ENCODE measurements at regions not wholly inside any gene's neighbourhood (a gene's known extent, or its start where the extent isn't known, plus 50 kb on each side); places are given as distances from the start of the nearest gene placed in this dataset.

- Mint-ChIP-seq H3K27me3 (ENCODE audit: unreplicated experiment) (no peaks in the 10 kb centered on the region), H3K4me1 (ENCODE audit: unreplicated experiment) (no peaks in the 10 kb centered on the region), H3K36me3 (ENCODE audit: unreplicated experiment) (no peaks in the 10 kb centered on the region), H3K9me3 (ENCODE audit: unreplicated experiment) (no peaks in the 10 kb centered on the region), H3K4me3 (ENCODE audit: unreplicated experiment) (no peak overlapping the region), H3K27ac (ENCODE audit: unreplicated experiment) (no peak overlapping the region)
- TF ChIP-seq CTCF (IDR thresholded peaks at IDR 0.05): no peak
- no peak for DNase-seq (ENCODE audit: extremely low spot score, unreplicated experiment)
These were observed 284.0 kb upstream of the GADL1 start for GRCh38 chr3:31178467-31178866.

GRCh38 chr3:31179768-31180167 is 285.3 kb upstream of the GADL1 start:
- Mint-ChIP-seq H3K36me3 (ENCODE audit: unreplicated experiment) (no peaks in the 10 kb centered on the region), H3K27ac (ENCODE audit: unreplicated experiment) (no peak overlapping the region), H3K4me3 (ENCODE audit: unreplicated experiment) (no peak overlapping the region), H3K9me3 (ENCODE audit: unreplicated experiment) (no peaks in the 10 kb centered on the region), H3K27me3 (ENCODE audit: unreplicated experiment) (no peaks in the 10 kb centered on the region), H3K4me1 (ENCODE audit: unreplicated experiment) (peaks cover 6% of the 10 kb centered on the region)
- TF ChIP-seq CTCF (IDR thresholded peaks at IDR 0.05): no peak
- no peak for DNase-seq (ENCODE audit: extremely low spot score, unreplicated experiment)

GRCh38 chr3:31180274-31180673 is 285.8 kb upstream of the GADL1 start:
- H3K4me1 Mint-ChIP-seq (ENCODE audit: unreplicated experiment): peaks cover 11% of the 10 kb centered on the region
- no peak for TF ChIP-seq CTCF (IDR thresholded peaks at IDR 0.05)
- H3K9me3 Mint-ChIP-seq (ENCODE audit: unreplicated experiment): no peaks in the 10 kb centered on the region
- no peak overlapping the region for H3K27ac Mint-ChIP-seq (ENCODE audit: unreplicated experiment)
- no peak overlapping the region for H3K4me3 Mint-ChIP-seq (ENCODE audit: unreplicated experiment)
- no peaks in the 10 kb centered on the region for H3K36me3 Mint-ChIP-seq (ENCODE audit: unreplicated experiment)
- H3K27me3 Mint-ChIP-seq (ENCODE audit: unreplicated experiment): no peaks in the 10 kb centered on the region
- DNase-seq (ENCODE audit: extremely low spot score, unreplicated experiment): no peak

- Mint-ChIP-seq H3K27ac (ENCODE audit: unreplicated experiment) (no peak overlapping the region), H3K36me3 (ENCODE audit: unreplicated experiment) (no peaks in the 10 kb centered on the region), H3K4me1 (ENCODE audit: unreplicated experiment) (peaks cover 13% of the 10 kb centered on the region), H3K27me3 (ENCODE audit: unreplicated experiment) (no peaks in the 10 kb centered on the region), H3K4me3 (ENCODE audit: unreplicated experiment) (no peak overlapping the region), H3K9me3 (ENCODE audit: unreplicated experiment) (no peaks in the 10 kb centered on the region)
- no peak for DNase-seq (ENCODE audit: extremely low spot score, unreplicated experiment)
- no peak for TF ChIP-seq CTCF (IDR thresholded peaks at IDR 0.05)
These were observed 287.2 kb upstream of the GADL1 start for GRCh38 chr3:31181661-31182060.

- no peak overlapping the region for H3K4me3 Mint-ChIP-seq (ENCODE audit: unreplicated experiment)
- no peak for DNase-seq (ENCODE audit: extremely low spot score, unreplicated experiment)
- H3K9me3 Mint-ChIP-seq (ENCODE audit: unreplicated experiment): no peaks in the 10 kb centered on the region
These were observed 288.2 kb upstream of the GADL1 start for GRCh38 chr3:31182661-31183060.

More at GRCh38 chr3:31182661-31183060, 288.2 kb upstream of the GADL1 start:
- H3K27me3 Mint-ChIP-seq (ENCODE audit: unreplicated experiment): no peaks in the 10 kb centered on the region
- peaks cover 13% of the 10 kb centered on the region for H3K4me1 Mint-ChIP-seq (ENCODE audit: unreplicated experiment)
- no peak overlapping the region for H3K27ac Mint-ChIP-seq (ENCODE audit: unreplicated experiment)
- no peak for TF ChIP-seq CTCF (IDR thresholded peaks at IDR 0.05)
- no peaks in the 10 kb centered on the region for H3K36me3 Mint-ChIP-seq (ENCODE audit: unreplicated experiment)

Measured in osteocyte (in vitro differentiated cells).